NCI-H1048 (cell line): ENCODE measurements at regions not wholly inside any gene's neighbourhood (a gene's known extent, or its start where the extent isn't known, plus 50 kb on each side); places are given as distances from the start of the nearest gene placed in this dataset.

Experiments
- DNase-seq: peaks from one replicate; lab custom pipeline; 2025; lab: John Stamatoyannopoulos, UW

- no peak for DNase-seq
Observed at GRCh38 chr6:19410481-19410880, 426.7 kb upstream of the ID4 start.

- no peak for DNase-seq
Observed at GRCh38 chr6:19413323-19413722, 423.8 kb upstream of the ID4 start.

- DNase-seq: no peak
Observed at GRCh38 chr6:19415605-19416326, 421.4 kb upstream of the ID4 start.

- no peak for DNase-seq
Observed at GRCh38 chr6:19416811-19417210, 420.4 kb upstream of the ID4 start.

- DNase-seq: no peak
Observed at GRCh38 chr6:19417713-19418112, 419.5 kb upstream of the ID4 start.

GRCh38 chr6:19424853-19425252 lies 412.3 kb upstream of the ID4 start:
- no peak for DNase-seq

- DNase-seq: no peak
Observed at GRCh38 chr6:19427548-19427947, 409.6 kb upstream of the ID4 start.

GRCh38 chr6:19432966-19433498 lies 404.1 kb upstream of the ID4 start:
- no peak for DNase-seq

- DNase-seq: no peak
Observed at GRCh38 chr6:19434065-19434464, 403.1 kb upstream of the ID4 start.

GRCh38 chr6:19435755-19436154 lies 401.4 kb upstream of the ID4 start:
- DNase-seq: no peak

GRCh38 chr6:19438566-19439353 lies 398.4 kb upstream of the ID4 start:
- DNase-seq: no peak

GRCh38 chr6:19440531-19440930 lies 396.6 kb upstream of the ID4 start:
- no peak for DNase-seq

GRCh38 chr6:19443411-19443810 lies 393.8 kb upstream of the ID4 start:
- DNase-seq: no peak

- no peak for DNase-seq
Observed at GRCh38 chr6:19444041-19444440, 393.1 kb upstream of the ID4 start.

GRCh38 chr6:19444481-19444880 lies 392.7 kb upstream of the ID4 start:
- DNase-seq: no peak

GRCh38 chr6:19446570-19446969 lies 390.6 kb upstream of the ID4 start:
- no peak for DNase-seq

- DNase-seq: no peak
Observed at GRCh38 chr6:19450651-19451050, 386.5 kb upstream of the ID4 start.

- no peak for DNase-seq
Observed at GRCh38 chr6:19452495-19452894, 384.7 kb upstream of the ID4 start.

- no peak for DNase-seq
Observed at GRCh38 chr6:19454001-19454720, 383.0 kb upstream of the ID4 start.

GRCh38 chr6:19454721-19455392 lies 382.3 kb upstream of the ID4 start:
- DNase-seq: no peak

GRCh38 chr6:19463250-19463649 lies 373.9 kb upstream of the ID4 start:
- DNase-seq: no peak

GRCh38 chr6:19463925-19464324 lies 373.2 kb upstream of the ID4 start:
- no peak for DNase-seq
